Kidney epithelial cell (primary cell): ENCODE measurements at regions not wholly inside any gene's neighbourhood (a gene's known extent, or its start where the extent isn't known, plus 50 kb on each side); places are given as distances from the start of the nearest gene placed in this dataset.

Source experiments
- DNase-seq: peaks from one replicate; pipeline ENCODE4 v3.0.0-alpha.2; 2010; ENCODE audit warnings: low read depth
- H3K27me3 ChIP-seq: 2 replicates; pipeline ENCODE4 v1.6.0; 2011; ENCODE audit warnings: low read length; ENCODE audit not compliant: control insufficient read depth, insufficient read depth
- H3K36me3 ChIP-seq: 2 replicates; pipeline ENCODE4 v1.5.1; 2011; ENCODE audit warnings: low read length; ENCODE audit not compliant: control insufficient read depth, insufficient read depth
- H3K4me3 ChIP-seq: 2 replicates; pipeline ENCODE4 v1.5.1; 2011; ENCODE audit warnings: low read depth, mild to moderate bottlenecking, control low read depth, low read length
- TF ChIP-seq, protein P1 (sequence below): IDR thresholded peaks from 2 replicates; pipeline ENCODE4 v1.5.1; 2011; ENCODE audit warnings: mild to moderate bottlenecking, moderate library complexity, low read length, control low read depth, inconsistent platforms; ENCODE audit not compliant: insufficient read depth, poor library complexity, severe bottlenecking

GRCh38 chr5:98415663-98416062 lies 357.8 kb upstream of the RGMB start:
- TF ChIP-seq, protein P1, sequence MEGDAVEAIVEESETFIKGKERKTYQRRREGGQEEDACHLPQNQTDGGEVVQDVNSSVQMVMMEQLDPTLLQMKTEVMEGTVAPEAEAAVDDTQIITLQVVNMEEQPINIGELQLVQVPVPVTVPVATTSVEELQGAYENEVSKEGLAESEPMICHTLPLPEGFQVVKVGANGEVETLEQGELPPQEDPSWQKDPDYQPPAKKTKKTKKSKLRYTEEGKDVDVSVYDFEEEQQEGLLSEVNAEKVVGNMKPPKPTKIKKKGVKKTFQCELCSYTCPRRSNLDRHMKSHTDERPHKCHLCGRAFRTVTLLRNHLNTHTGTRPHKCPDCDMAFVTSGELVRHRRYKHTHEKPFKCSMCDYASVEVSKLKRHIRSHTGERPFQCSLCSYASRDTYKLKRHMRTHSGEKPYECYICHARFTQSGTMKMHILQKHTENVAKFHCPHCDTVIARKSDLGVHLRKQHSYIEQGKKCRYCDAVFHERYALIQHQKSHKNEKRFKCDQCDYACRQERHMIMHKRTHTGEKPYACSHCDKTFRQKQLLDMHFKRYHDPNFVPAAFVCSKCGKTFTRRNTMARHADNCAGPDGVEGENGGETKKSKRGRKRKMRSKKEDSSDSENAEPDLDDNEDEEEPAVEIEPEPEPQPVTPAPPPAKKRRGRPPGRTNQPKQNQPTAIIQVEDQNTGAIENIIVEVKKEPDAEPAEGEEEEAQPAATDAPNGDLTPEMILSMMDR, result no peak
- no peaks in the 10 kb centered on the region for H3K36me3 ChIP-seq
- H3K4me3 ChIP-seq, result no peak overlapping the region
- H3K27me3 ChIP-seq, result no peaks in the 10 kb centered on the region
- DNase-seq, result no peak

DNA sequence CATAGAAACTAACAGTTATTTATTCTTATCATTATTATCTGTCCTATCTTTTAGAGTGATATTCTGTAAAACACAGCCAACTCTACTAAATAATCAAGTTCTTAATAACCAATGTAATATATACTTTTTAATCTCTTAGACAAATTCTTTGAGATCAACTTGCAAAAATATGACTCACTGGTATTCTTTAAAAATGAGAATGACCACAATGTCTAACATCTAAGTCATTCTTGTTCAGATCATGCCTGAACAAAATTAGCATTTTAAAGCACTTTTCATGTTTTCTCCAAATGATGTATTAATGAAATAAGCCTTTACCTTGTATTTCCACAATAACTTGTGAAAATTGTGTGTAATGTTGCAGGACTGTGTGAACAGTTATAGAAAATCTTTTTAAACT lies 356.9 kb upstream of the RGMB start:
- TF ChIP-seq, protein P1, result no peak
- Histone ChIP-seq H3K4me3 (no peak overlapping the region), H3K36me3 (no peaks in the 10 kb centered on the region), H3K27me3 (no peaks in the 10 kb centered on the region)
- DNase-seq, result no peak

DNA sequence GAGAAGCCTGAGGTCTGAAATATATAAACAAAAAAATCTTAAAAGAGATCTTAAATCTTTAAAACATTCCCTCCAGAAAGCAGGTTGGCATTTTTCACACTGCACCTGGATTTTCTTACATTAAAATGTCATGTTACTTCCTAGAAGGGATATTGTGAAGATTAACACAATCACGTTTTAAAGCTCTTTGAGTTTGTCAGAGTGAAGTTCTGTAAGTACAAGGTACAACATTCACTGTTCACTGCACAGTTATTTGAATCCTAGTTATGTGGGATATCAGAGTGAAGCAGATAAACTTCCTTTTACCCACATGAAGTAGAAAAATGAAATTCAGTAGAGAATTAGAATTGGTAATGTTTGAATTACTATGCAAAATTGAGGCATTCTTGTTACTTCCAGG lies 353.6 kb upstream of the RGMB start:
- H3K36me3 ChIP-seq, result no peaks in the 10 kb centered on the region
- no peak overlapping the region for H3K4me3 ChIP-seq
- no peaks in the 10 kb centered on the region for H3K27me3 ChIP-seq
- TF ChIP-seq, protein P1, result no peak
- DNase-seq, result no peak

GRCh38 chr5:98424681-98425450 lies 348.6 kb upstream of the RGMB start:
- H3K4me3 ChIP-seq, result no peak overlapping the region
- TF ChIP-seq, protein P1, result no peak
- DNase-seq, result no peak
- H3K36me3 ChIP-seq, result no peaks in the 10 kb centered on the region
- H3K27me3 ChIP-seq, result no peaks in the 10 kb centered on the region

GRCh38 chr5:98425640-98426039 lies 347.8 kb upstream of the RGMB start:
- no peak for DNase-seq
- Histone ChIP-seq H3K36me3 (no peaks in the 10 kb centered on the region), H3K27me3 (no peaks in the 10 kb centered on the region), H3K4me3 (no peak overlapping the region)
- TF ChIP-seq, protein P1, result no peak

DNA sequence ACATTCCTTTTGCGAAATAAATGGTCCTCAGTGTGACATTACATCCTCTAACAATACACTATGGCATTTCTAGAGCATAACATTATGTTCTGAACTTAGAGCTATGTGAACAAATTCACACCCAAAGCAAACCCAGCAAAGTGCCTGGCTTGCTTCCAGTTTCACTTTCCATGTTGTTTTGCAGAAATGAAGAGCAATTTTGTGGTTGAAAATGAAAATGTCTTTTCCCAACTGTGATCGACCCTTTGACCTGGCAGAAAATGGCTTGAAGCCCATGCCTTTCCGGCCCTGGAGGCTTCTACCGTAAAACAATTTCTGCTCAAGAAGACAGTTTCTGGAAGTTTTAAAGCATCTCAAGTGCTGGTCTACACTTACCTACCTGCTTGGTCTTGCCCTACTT lies 344.7 kb upstream of the RGMB start:
- TF ChIP-seq, protein P1, result no peak
- no peak for DNase-seq
- H3K27me3 ChIP-seq, result no peaks in the 10 kb centered on the region
- H3K4me3 ChIP-seq, result no peak overlapping the region
- no peaks in the 10 kb centered on the region for H3K36me3 ChIP-seq
